Right lobe of liver (tissue), 6 donors: ENCODE measurements at regions not wholly inside any gene's neighbourhood (a gene's known extent, or its start where the extent isn't known, plus 50 kb on each side); places are given as distances from the start of the nearest gene placed in this dataset.

Source experiments
- ATAC-seq, 4 donors: fragments of 200-7000 bp; cut with Tn5 transposase; one replicate each; pipeline ENCODE4 v1.9.1; 2020; ENCODE audit warnings: mild to moderate bottlenecking in 4 of 4, moderate library complexity in 4 of 4
- DNase-seq, 3 donors: peaks; one replicate each; pipeline ENCODE4 v3.0.0-alpha.2; 2020
- H3K27ac ChIP-seq, 3 donors: fragments of 200-600 bp; one replicate each; pipeline ENCODE4 v1.8.0; 2022
- H3K27me3 ChIP-seq, 2 donors: fragments of 200-600 bp; one replicate each; pipeline ENCODE4 v1.8.0; 2022
- H3K36me3 ChIP-seq, 4 donors: fragments of 200-600 bp; sonication (generic) in 1 of 4; one replicate each; pipeline versions ENCODE4 v1.5.1 to v1.8.0; 2017 to 2022; ENCODE audit warnings: control low read depth in 1 of 4
- H3K4me1 ChIP-seq, 4 donors: fragments of 200-600 bp; sonication (generic) in 1 of 4; one replicate each; pipeline versions ENCODE4 v1.5.1 to v1.8.0; 2017 to 2022; ENCODE audit warnings: control low read depth in 1 of 4
- H3K4me3 ChIP-seq, 3 donors: fragments of 200-600 bp; one replicate each; pipeline ENCODE4 v1.8.0; 2022
- H3K9me3 ChIP-seq, 4 donors: fragments of 200-600 bp; sonication (generic) in 1 of 4; one replicate each; pipeline versions ENCODE4 v1.5.1 to v1.8.0; 2017 to 2022; ENCODE audit warnings: control low read depth in 1 of 4
- POLR2A ChIP-seq: fragments of 450-650 bp; IDR thresholded peaks from one replicate; pipeline ENCODE4 v1.6.1; 2017; ENCODE audit warnings: antibody characterized with exemption, mild to moderate bottlenecking
- WGBS: methylation state at CpG from one replicate; pipeline ENCODE4 v1.1.6; 2018; ENCODE audit warnings: low coverage, low lambda C conversion rate; ENCODE audit not compliant: insufficient coverage; ENCODE audit errors: missing lambda C conversion rate; 5-methylcytosine and 5-hydroxymethylcytosine counted together
- intact Hi-C, 2 donors: fragments of 100-400 bp; cut with DNase I; formaldehyde crosslinking; loops; one replicate each; pipeline versions ENCODE4 v1.11.2 to v1.14.1; 2022
- TF ChIP-seq, protein P1 (sequence below), 4 donors: fragments of 200-600 bp in 3 of 4; fragments of 450-650 bp in 1 of 4; IDR thresholded peaks; one replicate each; pipeline versions ENCODE4 v1.5.1 to v1.8.0; 2016 to 2022; ENCODE audit warnings: antibody characterized with exemption in 4 of 4, mild to moderate bottlenecking in 2 of 4
- donor health status: DM: no; HTN: yes; CAD: no.
- donor health status: DM: no; HTN: no; CAD: no.
- donor health status: DM: no; HTN: no; CAD: no.
- donor health status: DM: no; HTN: yes; CAD: no.
- donor health status: DM: no; HTN: yes; CAD: no.

DNA sequence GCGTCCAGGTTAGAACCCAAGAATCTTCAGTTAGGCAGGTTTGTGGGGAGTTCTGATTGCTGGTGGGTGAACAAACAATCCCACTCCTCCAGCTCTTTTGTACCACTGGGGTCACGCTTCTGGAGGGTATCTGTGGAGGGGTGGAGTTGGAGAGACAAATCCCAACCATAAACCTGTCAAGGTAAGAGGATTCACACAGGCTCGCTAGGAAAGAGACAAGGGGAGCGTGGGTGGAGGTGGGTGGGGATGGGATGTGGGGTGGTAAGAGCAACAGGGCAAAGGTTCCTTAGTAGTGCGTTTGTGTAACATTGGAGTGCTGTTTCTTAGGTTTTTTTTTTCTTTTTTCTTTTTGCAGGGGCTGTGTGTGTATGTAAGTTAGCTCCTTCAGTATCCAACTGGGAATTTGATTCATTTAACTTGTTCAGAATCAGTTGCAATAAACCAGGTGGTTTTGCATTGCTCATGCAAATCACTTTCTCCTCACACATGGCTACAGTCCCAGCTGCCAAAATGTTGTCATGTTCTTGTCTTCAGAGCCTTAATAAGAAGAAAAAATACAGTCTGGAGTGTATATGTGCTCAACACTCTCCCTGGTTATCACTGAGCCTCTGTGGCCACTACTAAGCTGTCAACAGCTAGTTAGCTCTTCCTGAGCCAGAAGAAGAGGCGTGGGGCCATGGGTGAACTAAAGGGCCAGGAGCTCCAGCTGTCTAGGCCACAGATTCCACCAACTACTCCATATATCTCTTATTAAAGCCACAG is 164.0 kb upstream of the RAD23B start:
- H3K27me3 ChIP-seq, result no peaks in the 10 kb centered on the region
- H3K4me1 ChIP-seq, result peaks cover 0 to 11% (median 0%) of the 10 kb centered on the region in 4 donors
- H3K4me3 ChIP-seq, result no peak overlapping the region
- no peaks in the 10 kb centered on the region for H3K36me3 ChIP-seq
- 54% methylated on average over 5 of the region's 6 CpGs for WGBS
- TF ChIP-seq, protein P1, sequence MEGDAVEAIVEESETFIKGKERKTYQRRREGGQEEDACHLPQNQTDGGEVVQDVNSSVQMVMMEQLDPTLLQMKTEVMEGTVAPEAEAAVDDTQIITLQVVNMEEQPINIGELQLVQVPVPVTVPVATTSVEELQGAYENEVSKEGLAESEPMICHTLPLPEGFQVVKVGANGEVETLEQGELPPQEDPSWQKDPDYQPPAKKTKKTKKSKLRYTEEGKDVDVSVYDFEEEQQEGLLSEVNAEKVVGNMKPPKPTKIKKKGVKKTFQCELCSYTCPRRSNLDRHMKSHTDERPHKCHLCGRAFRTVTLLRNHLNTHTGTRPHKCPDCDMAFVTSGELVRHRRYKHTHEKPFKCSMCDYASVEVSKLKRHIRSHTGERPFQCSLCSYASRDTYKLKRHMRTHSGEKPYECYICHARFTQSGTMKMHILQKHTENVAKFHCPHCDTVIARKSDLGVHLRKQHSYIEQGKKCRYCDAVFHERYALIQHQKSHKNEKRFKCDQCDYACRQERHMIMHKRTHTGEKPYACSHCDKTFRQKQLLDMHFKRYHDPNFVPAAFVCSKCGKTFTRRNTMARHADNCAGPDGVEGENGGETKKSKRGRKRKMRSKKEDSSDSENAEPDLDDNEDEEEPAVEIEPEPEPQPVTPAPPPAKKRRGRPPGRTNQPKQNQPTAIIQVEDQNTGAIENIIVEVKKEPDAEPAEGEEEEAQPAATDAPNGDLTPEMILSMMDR (IDR thresholded peaks at IDR 0.05), result no peak
- no peak for TF ChIP-seq POLR2A
- H3K9me3 ChIP-seq, result no peaks in the 10 kb centered on the region
- intact Hi-C loops, result no loop called here
- ATAC-seq, result peak in 1 of 4 donors; percentile 33
- no peak for DNase-seq
- H3K27ac ChIP-seq, result no peak overlapping the region

DNA sequence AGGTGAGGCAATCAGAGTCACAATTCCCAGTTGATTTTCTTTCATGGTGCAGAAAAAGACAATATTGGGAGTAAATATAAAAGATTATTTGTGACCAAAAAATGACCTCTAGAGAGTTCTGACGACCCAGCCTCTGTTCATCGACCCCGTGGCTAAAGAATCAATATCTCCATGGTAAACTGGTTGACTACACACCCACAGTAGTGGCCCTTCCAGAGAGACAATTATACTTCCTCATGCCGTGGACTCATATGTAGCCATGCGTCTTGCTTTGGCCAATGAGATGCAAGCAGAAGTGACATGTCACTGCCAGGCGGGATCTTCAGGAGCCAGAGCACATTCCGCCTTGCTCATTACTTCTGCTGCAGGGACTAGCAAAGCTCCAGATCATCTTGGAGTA is 163.3 kb upstream of the RAD23B start:
- Histone ChIP-seq H3K4me3 (no peak overlapping the region), H3K36me3 (no peaks in the 10 kb centered on the region), H3K4me1 (peaks cover 0 to 11% (median 0%) of the 10 kb centered on the region in 4 donors), H3K9me3 (no peaks in the 10 kb centered on the region), H3K27me3 (no peaks in the 10 kb centered on the region), H3K27ac (no peak overlapping the region)
- TF ChIP-seq, protein P1 (IDR thresholded peaks at IDR 0.05), result no peak
- TF ChIP-seq POLR2A, result no peak
- 44% methylated on average over 5 of the region's 7 CpGs for WGBS
- intact Hi-C loops, result no loop called here
- DNase-seq (no peak), ATAC-seq (peak; percentile 24 to 77 (median 61))

DNA sequence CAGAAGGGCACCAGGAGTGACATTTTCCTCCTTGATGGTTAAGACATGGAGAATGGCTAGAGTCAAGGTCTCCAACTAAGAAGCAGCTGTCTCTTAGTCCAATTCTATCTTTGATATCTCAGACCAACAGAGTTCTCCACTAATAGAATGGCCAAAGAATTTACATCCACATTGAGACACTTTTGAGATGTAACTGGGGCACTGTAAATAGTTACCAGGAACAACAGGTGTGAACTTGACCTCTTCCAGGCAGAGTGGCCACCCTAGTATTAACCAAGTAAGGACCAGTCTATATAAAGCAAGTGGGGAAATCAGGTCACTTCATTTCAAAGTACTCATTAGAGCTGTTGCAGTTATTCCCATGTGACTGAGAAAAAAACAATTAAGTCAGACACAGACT is 159.7 kb upstream of the RAD23B start:
- no peak for TF ChIP-seq POLR2A
- TF ChIP-seq, protein P1 (IDR thresholded peaks at IDR 0.05), result no peak
- H3K36me3 ChIP-seq, result no peaks in the 10 kb centered on the region
- no peak overlapping the region for H3K4me3 ChIP-seq
- no peaks in the 10 kb centered on the region for H3K9me3 ChIP-seq
- H3K27ac ChIP-seq, result no peak overlapping the region
- H3K4me1 ChIP-seq, result peaks cover 0 to 11% (median 0%) of the 10 kb centered on the region in 4 donors
- H3K27me3 ChIP-seq, result no peaks in the 10 kb centered on the region
- intact Hi-C loops, result no loop called here
- DNase-seq (no peak), ATAC-seq (no peak)

DNA sequence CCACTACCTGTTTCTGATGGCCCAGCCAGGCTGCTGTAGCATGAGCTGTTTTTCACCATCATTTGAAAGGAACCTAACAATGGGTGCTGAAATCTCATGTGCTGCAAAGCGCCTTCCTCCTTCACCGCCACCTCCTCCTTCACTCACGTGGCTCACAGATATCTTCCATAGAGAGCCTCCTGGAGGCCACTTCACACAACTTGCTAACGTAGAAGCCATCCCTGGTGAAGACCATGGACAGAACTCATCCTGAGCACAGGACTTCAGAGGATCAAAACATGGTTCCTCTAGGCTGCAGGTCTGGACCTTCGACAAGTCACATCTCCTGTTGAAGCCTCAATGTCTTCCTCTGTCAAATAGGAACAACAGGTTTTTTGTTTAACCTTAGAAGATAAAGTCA is 155.5 kb upstream of the RAD23B start:
- Histone ChIP-seq H3K27ac (no peak overlapping the region), H3K9me3 (no peaks in the 10 kb centered on the region), H3K4me3 (no peak overlapping the region), H3K36me3 (no peaks in the 10 kb centered on the region), H3K4me1 (no peaks in the 10 kb centered on the region), H3K27me3 (no peaks in the 10 kb centered on the region)
- DNase-seq, result no peak
- intact Hi-C loops, result no loop called here
- no peak for ATAC-seq
- 58% methylated on average over 3 of the region's 5 CpGs for WGBS
- TF ChIP-seq POLR2A, result no peak

DNA sequence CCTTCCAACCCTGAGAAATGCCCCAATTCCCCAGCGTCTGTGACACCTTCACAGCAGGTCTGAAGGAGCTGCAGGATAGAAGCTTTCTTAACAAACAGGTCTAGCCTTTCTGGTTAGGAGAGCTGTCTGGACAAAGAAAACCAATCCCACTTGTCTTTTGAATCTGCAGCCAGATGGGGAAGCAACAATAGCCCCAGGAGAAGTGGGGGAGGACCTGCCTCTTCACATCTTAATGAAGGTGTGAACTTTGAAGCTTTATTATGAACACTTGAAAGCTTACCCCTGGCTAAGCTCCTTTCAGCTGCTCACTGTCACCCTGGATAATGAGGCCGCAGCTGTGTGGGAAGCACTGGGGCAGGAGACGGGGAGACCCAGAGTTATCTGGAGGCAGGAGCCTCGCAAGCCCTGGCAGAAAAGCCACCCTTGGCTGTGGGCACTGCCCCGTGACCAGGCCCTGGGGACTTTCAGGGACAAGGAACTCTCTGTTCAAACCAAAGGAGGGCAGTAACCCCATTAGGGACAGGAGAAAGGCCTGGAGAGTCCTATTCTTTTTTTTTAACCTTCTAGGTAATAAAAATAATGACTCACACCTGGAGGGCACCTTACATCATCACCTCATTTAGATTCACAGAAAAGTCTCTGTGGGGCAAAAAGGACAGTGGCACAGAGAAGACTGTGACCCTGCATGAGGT is 151.8 kb upstream of the RAD23B start:
- ATAC-seq (no peak), DNase-seq (no peak)
- no peak for TF ChIP-seq POLR2A
- TF ChIP-seq, protein P1 (IDR thresholded peaks at IDR 0.05), result no peak
- WGBS, result 70% methylated on average over 2 of the region's 5 CpGs
- Histone ChIP-seq H3K4me3 (no peak overlapping the region), H3K27me3 (no peaks in the 10 kb centered on the region), H3K36me3 (no peaks in the 10 kb centered on the region), H3K9me3 (no peaks in the 10 kb centered on the region), H3K27ac (no peak overlapping the region), H3K4me1 (no peaks in the 10 kb centered on the region)
- intact Hi-C loops, result no loop called here
